Activated gamma-delta T cell treated with Interleukin-2 at 50 U/mL for 16 hours (primary cell): ENCODE measurements at regions not wholly inside any gene's neighbourhood (a gene's known extent, or its start where the extent isn't known, plus 50 kb on each side); places are given as distances from the start of the nearest gene placed in this dataset.

Experiments used
- DNase-seq: peaks from one replicate; pipeline ENCODE4 v3.0.0-alpha.2; 2020

- DNase-seq = no peak
These were observed 430.0 kb downstream of the TYW1 start for GRCh38 chr7:67426654-67427053.

- no peak for DNase-seq
These were observed 433.1 kb downstream of the TYW1 start for GRCh38 chr7:67429735-67430134.

DNA sequence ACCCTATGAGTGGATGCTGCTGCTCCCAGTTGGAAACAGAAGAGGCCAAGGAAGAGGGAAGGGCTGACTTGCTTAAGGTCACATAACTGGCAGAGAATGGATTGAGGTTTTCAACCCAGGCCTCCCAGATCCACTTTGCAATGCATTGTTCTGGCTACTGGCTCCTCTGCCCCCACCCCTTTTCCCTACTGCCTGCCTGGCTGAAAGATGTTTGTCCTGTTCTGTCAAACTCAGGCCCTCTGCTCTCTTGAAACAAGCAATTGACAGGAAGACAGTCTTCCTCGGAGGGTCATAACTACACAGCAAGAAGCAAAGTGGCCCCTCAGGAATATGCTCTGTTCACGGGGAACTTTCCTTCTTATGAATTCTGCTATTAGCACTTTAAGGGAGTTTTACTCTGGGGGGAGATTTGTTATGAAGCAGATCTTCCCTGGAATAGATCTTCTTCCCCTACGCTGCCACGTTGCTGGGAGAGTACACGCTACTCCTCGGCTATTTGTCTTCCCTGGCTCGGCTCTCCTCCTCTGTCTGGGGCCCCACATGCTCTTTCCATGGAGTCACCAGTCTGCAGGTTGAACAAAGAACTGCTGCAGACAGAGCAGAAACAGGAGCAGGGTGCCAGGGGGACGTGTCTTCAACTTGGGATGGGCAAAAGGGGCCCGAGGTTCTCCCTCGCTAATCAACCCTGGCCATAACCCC, 436.1 kb downstream of the TYW1 start:
- no peak for DNase-seq

GRCh38 chr7:67435894-67436535, 439.4 kb downstream of the TYW1 start:
- no peak for DNase-seq

DNA sequence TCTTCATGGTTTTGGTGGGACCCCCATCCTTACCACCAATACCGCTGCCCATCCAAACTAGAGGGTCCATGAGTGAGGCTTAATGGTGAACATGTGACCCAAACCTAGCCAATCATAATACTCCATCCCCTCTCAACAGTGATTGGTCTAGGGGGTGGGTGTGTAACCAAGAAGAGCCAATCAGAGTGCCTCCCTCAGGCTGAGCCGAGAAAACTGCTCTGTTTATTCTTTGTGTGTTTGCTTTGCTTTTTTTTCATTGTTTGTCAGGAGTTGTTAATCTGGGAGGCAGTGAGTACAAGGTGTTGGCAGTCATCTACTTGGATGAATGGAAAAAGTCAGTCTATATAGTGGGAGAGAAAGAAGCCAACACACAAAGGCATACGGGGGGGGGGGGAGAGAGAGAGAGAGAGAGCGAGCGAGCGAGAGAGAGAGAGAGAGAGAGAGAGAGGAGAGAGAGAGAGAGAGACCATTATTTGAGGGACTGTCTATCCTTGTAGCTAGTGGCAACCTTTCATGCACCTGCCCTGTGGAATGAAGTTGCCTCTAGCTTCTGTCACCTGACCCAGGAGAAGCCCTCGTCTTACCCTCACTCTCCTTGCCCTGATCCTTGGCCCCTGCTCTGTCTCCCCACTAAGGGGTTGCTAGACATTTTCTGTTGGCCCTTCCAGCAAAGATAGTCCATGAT, 441.7 kb downstream of the TYW1 start:
- no peak for DNase-seq

- no peak for DNase-seq
These were observed 442.4 kb downstream of the TYW1 start for GRCh38 chr7:67438913-67439505.

GRCh38 chr7:67440321-67440720, 443.7 kb downstream of the TYW1 start:
- no peak for DNase-seq

- no peak for DNase-seq
These were observed 449.1 kb downstream of the TYW1 start for GRCh38 chr7:67445728-67446127.

GRCh38 chr7:67447297-67447696, 450.7 kb downstream of the TYW1 start:
- no peak for DNase-seq

- no peak for DNase-seq
These were observed 451.6 kb downstream of the TYW1 start for GRCh38 chr7:67448271-67448670.

DNA sequence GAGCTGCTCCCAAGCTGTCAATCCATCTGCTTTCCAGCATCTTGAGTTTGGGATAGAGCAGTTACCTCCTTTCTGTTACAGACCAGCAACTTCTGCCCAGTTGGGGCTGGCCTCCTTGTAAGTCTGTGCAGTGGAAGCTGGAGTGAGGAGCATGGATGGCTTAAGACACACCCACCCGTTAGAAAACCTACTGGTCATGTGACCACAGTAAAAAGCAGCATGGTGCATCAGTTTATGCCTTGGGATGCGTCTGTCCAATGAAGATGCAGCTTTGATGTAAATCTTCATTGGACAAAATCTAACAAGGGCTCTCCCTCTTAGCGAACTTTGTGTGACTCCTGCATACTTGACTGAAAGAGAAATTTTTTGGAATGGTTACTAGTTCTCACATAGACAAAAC, 453.5 kb downstream of the TYW1 start:
- DNase-seq = no peak

- DNase-seq = no peak
These were observed 454.7 kb downstream of the TYW1 start for GRCh38 chr7:67451306-67451705.

DNA sequence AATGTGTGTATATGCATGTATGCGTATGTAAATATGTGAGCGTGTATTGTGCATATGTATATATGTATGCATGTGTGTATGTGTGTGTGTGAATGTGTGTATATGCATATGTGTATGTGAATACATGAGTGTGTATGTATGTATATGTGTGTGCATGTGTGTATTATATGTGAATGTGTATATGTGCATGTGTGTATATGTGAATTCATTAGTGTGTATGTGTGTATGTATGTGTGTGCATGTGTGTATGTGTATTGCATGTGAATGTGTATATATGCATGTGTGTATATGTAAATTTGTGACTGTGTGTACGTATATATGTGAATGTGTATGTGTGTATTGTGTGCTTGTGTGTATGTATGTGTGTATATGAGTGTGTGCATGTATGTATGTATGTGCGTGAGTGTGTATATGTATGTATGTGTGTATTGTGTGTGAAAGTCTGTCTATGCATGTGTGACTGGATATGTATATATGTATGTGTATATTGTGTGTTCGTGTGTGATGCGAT, 455.9 kb downstream of the TYW1 start:
- DNase-seq = no peak

DNA sequence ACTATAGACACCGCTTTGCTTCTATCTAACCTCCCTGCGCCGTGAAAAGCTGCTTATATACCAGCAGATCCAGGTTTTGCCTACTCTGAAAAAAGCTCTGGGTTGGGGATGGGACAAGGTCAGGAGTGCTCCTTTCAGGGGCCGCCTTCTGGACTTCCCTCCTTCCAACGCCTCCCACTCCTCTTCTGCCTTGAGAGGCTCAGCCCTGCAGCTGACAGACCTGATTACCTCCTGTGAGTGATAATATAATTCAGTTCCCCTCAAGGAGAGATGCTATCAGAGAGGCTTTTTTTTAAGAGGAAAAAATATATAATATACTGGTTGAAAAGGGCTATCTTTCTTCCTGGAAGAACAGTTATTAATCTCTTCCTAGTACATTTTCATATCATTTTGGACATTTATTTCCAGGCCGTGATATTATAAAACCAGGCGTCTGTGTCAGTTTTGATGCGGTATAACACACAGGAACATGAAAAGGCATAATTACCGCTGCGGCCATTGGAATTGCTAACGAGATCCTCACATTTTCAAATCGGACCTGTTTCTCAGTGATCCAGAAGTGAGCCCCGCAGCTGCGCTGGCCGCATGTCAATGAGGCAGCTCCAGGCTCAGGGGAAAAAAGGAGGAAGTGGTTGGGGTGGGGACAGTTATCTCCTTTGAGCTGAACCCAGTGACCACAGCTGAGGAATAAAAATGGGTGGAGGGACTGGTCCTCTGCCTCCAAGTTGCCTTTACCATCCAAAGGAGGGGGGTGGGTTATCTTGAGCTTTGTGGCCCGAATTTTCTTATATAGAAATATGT, 457.1 kb downstream of the TYW1 start:
- no peak for DNase-seq

- no peak for DNase-seq
These were observed 458.9 kb downstream of the TYW1 start for GRCh38 chr7:67455508-67455907.

DNA sequence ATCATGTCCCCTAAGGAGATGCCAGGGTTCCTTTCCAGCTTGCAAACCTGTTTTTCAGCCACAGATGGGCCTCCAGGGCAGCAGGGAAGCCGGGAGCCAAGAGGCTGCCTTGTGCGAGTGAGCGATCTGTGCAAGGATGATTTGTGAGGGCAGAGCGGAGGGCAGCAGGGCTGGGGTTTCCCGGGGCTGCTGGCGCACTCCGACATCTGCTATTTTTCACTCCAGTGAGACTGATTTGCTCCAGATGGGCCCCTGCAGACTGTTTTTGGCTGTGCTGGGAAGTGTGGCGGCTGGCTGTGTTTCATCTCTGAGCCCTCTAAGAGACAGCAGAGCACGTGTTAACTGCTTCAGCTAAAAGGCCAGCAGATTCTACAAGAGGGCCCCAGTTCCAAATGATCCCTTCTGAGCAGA, 466.2 kb downstream of the TYW1 start:
- DNase-seq = no peak

DNA sequence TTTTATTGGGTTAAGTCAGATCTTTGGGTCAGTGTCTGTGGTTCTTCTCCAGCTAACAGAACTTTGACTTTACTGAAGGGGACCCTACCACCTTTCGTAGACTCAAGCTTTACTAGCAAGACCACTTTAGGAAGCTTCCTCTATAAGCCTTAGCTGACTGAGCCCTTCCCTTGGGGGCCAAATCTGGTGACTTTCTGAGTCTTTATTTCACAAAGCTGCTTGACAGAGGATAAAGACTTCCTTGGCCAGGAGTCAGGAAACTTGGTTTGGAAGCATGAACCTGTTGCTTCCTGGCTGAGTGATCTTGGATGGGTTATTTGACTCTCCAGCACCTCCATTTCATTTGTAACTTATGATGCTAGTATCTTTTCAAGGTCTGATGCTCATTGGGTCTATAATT, 466.7 kb downstream of the TYW1 start:
- no peak for DNase-seq

- no peak for DNase-seq
These were observed 467.4 kb downstream of the TYW1 start for GRCh38 chr7:67463983-67464382.

- no peak for DNase-seq
These were observed 469.5 kb downstream of the TYW1 start for GRCh38 chr7:67466109-67466508.

- no peak for DNase-seq
These were observed 473.7 kb downstream of the TYW1 start for GRCh38 chr7:67470256-67470751.

GRCh38 chr7:67475293-67475692, 478.7 kb downstream of the TYW1 start:
- DNase-seq = no peak

- DNase-seq = no peak
These were observed 481.4 kb downstream of the TYW1 start for GRCh38 chr7:67478066-67478465.
